Stomach (tissue), 8 donors: ENCODE measurements at regions not wholly inside any gene's neighbourhood (a gene's known extent, or its start where the extent isn't known, plus 50 kb on each side); places are given as distances from the start of the nearest gene placed in this dataset.

Source experiments
- DNase-seq, 2 donors: peaks; one replicate each; pipeline versions ENCODE4 v3.0.0 to v3.0.0-alpha.2; 2013 to 2019
- H3K27ac ChIP-seq, 5 donors: fragments of 200-600 bp in 4 of 5; sonication (generic) in 4 of 5; one replicate each; pipeline ENCODE4 v1.5.1; 2013 to 2019; ENCODE audit warnings: mild to moderate bottlenecking in 1 of 5, moderate library complexity in 1 of 5
- H3K27me3 ChIP-seq, 3 donors: fragments of 200-600 bp; sonication (generic); one replicate each; pipeline ENCODE4 v1.5.1; 2017 to 2019; ENCODE audit warnings: mixed run types in 1 of 3
- H3K36me3 ChIP-seq, 4 donors: fragments of 200-600 bp; sonication (generic); 1 replicate in 3 of 4; 2 replicates in 1 of 4; pipeline ENCODE4 v1.5.1; 2016 to 2019
- H3K4me1 ChIP-seq, 4 donors: fragments of 200-600 bp; sonication (generic); one replicate each; pipeline ENCODE4 v1.5.1; 2016 to 2019
- H3K4me3 ChIP-seq, 4 donors: fragments of 200-600 bp; sonication (generic) in 3 of 4; one replicate each; pipeline ENCODE4 v1.5.1; 2016 to 2019; ENCODE audit warnings: mild to moderate bottlenecking in 1 of 4
- H3K9me3 ChIP-seq, 4 donors: fragments of 200-600 bp; sonication (generic); one replicate each; pipeline ENCODE4 v1.5.1; 2016 to 2019
- CTCF ChIP-seq, 7 experiments: fragments of 450-650 bp in 4 of 7; fragments of 200-600 bp in 3 of 7; sonication (generic) in 3 of 7; IDR thresholded peaks; one replicate each; pipeline ENCODE4 v1.5.1; 2016 to 2019; ENCODE audit warnings: antibody characterized with exemption in 7 of 7, control low read depth in 2 of 7, mild to moderate bottlenecking in 1 of 7
- EP300 ChIP-seq: sonication (generic); formaldehyde crosslinking; IDR thresholded peaks from one replicate; pipeline ENCODE4 v1.6.1; 2017; ENCODE audit warnings: antibody characterized with exemption
- POLR2A ChIP-seq, 4 donors: fragments of 450-650 bp; IDR thresholded peaks; one replicate each; pipeline ENCODE4 v1.6.1; 2016; ENCODE audit warnings: antibody characterized with exemption in 4 of 4, control low read depth in 2 of 4, mild to moderate bottlenecking in 1 of 4, moderate library complexity in 1 of 4
- POLR2AphosphoS5 ChIP-seq, 3 donors: sonication (generic); formaldehyde crosslinking; IDR thresholded peaks; one replicate each; pipeline ENCODE4 v1.6.1; 2016; ENCODE audit warnings: antibody characterized with exemption in 3 of 3
- WGBS, 5 donors: extraction: QIAGEN DNeasy Blood & Tissue Kit in 3 of 5; methylation state at CpG; one replicate each; pipeline versions ENCODE4 v1.1.5 to v1.1.7; 2013 to 2018; 5-methylcytosine and 5-hydroxymethylcytosine counted together
- intact Hi-C: fragments of 100-400 bp; cut with DNase I; formaldehyde crosslinking; loops from one replicate; pipeline ENCODE4 v1.15.1; 2023; ENCODE audit warnings: low total_unique reads
- donor health status: healthy with polysubstance abuse.
- donor health status: Bipolar disorder and iron deficiency.
- donor health status: healthy.

DNA sequence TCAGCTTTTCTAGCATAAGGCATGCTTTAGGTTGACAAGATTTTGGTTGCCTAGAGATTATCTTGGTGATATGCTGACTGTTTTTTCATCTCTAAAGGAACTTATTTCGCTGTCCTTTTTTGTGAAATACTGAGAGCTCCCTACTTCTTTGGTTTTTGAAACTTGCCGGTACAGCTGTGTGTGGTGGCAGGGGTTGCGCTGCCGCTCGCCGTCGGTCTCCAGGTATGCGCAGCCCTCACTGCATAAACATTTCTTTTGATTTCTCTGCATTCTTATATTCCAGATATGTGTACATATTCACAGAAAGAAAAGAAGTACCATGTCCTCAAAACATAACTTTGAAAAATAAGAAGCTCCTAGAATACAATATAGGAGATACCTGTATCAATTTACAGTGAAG lies 106.4 kb upstream of the SYNDIG1 start:
- 72 to 89% (median 83%) methylated on average over 8 of the region's 8 CpGs for WGBS, 5 donors

DNA sequence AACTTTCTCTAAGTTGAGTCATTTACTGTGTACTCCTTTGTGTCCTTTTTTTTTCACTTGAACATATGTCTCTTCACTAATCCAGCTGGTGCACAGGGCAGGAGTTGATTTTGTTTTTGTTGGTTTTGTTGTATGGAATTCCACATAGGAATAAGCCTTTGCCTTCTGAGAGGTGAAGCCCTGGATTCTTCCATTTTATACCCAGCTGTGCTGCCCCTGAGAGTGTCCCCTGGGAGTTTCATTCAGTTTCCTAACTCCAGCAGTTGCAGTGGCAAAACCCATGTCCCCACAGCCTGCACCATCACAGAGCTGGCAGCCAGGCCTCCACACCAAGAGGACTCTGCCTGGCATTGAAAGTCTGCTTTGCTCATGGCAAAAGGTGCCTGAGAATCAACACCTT lies 107.3 kb upstream of the SYNDIG1 start:
- Histone ChIP-seq H3K27me3 (no peaks in the 10 kb centered on the region), H3K36me3 (no peaks in the 10 kb centered on the region), H3K4me1 (peaks cover 0 to 6% (median 0%) of the 10 kb centered on the region in 4 donors), H3K4me3 (no peak overlapping the region), H3K27ac (no peak overlapping the region), H3K9me3 (peaks cover 0 to 16% (median 10%) of the 10 kb centered on the region in 4 donors)
- no peak for TF ChIP-seq EP300
- no peak for TF ChIP-seq CTCF (IDR thresholded peaks at IDR 0.05)
- no peak for TF ChIP-seq POLR2A (IDR thresholded peaks at IDR 0.05)
- TF ChIP-seq POLR2AphosphoS5 (IDR thresholded peaks at IDR 0.05), result no peak
- DNase-seq, result no peak
- intact Hi-C loops, result no loop called here

More for the DNA sequence above, 106.4 kb upstream of the SYNDIG1 start:
- H3K27ac ChIP-seq, result no peak overlapping the region
- no peak overlapping the region for H3K4me3 ChIP-seq
- DNase-seq, result no peak
- TF ChIP-seq POLR2A (IDR thresholded peaks at IDR 0.05), result no peak
- no peak for TF ChIP-seq CTCF (IDR thresholded peaks at IDR 0.05)
- no peak for TF ChIP-seq POLR2AphosphoS5 (IDR thresholded peaks at IDR 0.05)
- H3K9me3 ChIP-seq, result peaks cover 0 to 16% (median 10%) of the 10 kb centered on the region in 4 donors
- peaks cover 0 to 6% (median 0%) of the 10 kb centered on the region in 4 donors for H3K4me1 ChIP-seq
- H3K27me3 ChIP-seq, result no peaks in the 10 kb centered on the region
- no peaks in the 10 kb centered on the region for H3K36me3 ChIP-seq
- intact Hi-C loops, result no loop called here

DNA sequence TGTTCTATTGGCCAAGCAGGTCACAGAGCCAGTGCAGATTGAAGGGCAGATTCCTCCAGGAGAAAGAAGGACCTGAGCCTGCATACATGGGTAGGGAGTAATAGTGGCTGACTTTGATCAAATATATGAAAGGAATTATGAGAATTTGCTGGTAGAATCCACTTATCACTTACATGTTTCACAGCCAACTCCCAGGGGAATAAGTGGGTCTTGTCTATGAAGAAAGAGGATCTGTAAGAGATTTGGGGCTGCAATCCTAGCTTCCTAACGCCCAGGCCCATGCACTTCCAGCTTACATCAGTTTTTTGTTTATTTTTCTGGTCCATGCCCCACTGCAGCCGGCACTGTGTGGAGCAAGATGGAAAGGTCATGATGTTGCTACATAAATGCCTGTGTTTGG lies 107.9 kb upstream of the SYNDIG1 start:
- Histone ChIP-seq H3K27ac (no peak overlapping the region), H3K27me3 (no peaks in the 10 kb centered on the region), H3K4me1 (peaks cover 0 to 6% (median 0%) of the 10 kb centered on the region in 4 donors), H3K4me3 (no peak overlapping the region), H3K9me3 (peaks cover 0 to 16% (median 10%) of the 10 kb centered on the region in 4 donors), H3K36me3 (no peaks in the 10 kb centered on the region)
- TF ChIP-seq EP300, result no peak
- TF ChIP-seq POLR2AphosphoS5 (IDR thresholded peaks at IDR 0.05), result no peak
- WGBS, 5 donors, result 57 to 76% (median 71%) methylated on average over 2 of the region's 2 CpGs
- DNase-seq, result no peak
- intact Hi-C loops, result no loop called here

DNA sequence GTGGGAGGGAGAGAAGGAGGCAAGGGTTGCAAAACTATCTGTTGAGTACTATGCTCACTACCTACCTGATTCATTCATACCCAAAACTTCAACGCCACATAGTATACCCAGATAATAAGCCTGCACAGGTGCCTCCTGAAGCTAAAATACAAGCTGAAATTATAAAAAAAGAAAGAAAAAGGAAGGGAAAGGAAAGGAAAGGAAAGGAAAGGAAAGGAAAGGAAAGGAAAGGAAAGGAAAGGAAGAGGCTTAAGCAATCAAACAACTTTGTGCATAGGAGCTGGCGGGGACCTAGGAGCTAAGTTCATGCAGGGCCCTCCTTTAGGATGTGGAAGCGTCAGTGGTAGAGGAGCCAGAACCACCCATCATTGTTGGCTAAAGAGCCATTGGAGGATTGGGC lies 108.9 kb upstream of the SYNDIG1 start:
- intact Hi-C loops, result no loop called here
- TF ChIP-seq CTCF (IDR thresholded peaks at IDR 0.05) (no peak), POLR2A (IDR thresholded peaks at IDR 0.05) (no peak), EP300 (no peak), POLR2AphosphoS5 (IDR thresholded peaks at IDR 0.05) (no peak)
- Histone ChIP-seq H3K36me3 (no peaks in the 10 kb centered on the region), H3K9me3 (peaks cover 0 to 16% (median 10%) of the 10 kb centered on the region in 4 donors), H3K4me3 (no peak overlapping the region), H3K27ac (no peak overlapping the region), H3K27me3 (no peaks in the 10 kb centered on the region), H3K4me1 (peaks cover 0 to 6% (median 0%) of the 10 kb centered on the region in 4 donors)
- WGBS, 5 donors, result 93 to 100% (median 98%) methylated on average over 3 of the region's 3 CpGs
- DNase-seq, result no peak

GRCh38 chr20:24359321-24360027 lies 110.0 kb upstream of the SYNDIG1 start:
- intact Hi-C loops, result no loop called here
- TF ChIP-seq EP300, result no peak
- TF ChIP-seq POLR2A (IDR thresholded peaks at IDR 0.05), result no peak
- TF ChIP-seq POLR2AphosphoS5 (IDR thresholded peaks at IDR 0.05), result no peak
- no peak for TF ChIP-seq CTCF (IDR thresholded peaks at IDR 0.05)
- no peaks in the 10 kb centered on the region for H3K27me3 ChIP-seq
- peak in 1 of 2 donors; percentile 38 for DNase-seq
- no peak overlapping the region for H3K27ac ChIP-seq
- 63 to 90% (median 83%) methylated on average over 8 of the region's 8 CpGs for WGBS, 5 donors
- peaks cover 0 to 2% (median 0%) of the 10 kb centered on the region in 4 donors for H3K4me1 ChIP-seq
- peaks cover 0 to 16% (median 10%) of the 10 kb centered on the region in 4 donors for H3K9me3 ChIP-seq
- H3K36me3 ChIP-seq, result no peaks in the 10 kb centered on the region
- no peak overlapping the region for H3K4me3 ChIP-seq
